ENCODE measurements at regions not wholly inside any gene's neighbourhood (a gene's known extent, or its start where the extent isn't known, plus 50 kb on each side); places are given as distances from the start of the nearest gene placed in this dataset.

DNA sequence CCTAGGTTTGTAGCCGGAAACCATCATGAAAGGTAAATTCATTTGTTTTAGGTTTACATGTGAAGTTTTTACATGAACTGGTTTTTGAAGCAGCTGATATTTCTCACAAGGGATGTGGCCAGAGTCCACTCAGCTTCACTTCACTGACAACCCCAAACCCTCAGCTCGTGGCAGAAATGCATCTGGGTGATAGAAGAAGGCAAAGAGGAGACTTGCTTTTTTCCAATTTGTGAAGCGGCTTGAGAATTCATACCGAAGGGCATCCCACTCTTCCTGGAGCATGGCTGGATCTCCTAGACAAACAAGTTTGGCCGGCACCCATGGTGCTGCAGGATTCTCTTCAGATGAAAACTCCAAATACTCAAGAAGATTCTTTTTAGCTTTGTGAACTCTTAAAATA lies 392.8 kb upstream of the CNR1 start:
- no peaks in the 10 kb centered on the region for H3K9me3 ChIP-seq (ENCODE audit: control insufficient read depth in 3 of 3, low read length in 3 of 3)
- no peak overlapping the region for H3K9ac ChIP-seq (ENCODE audit: low read depth in 1 of 3, low read length in 3 of 3)
- no peaks in the 10 kb centered on the region for H3K36me3 ChIP-seq (ENCODE audit: control insufficient read depth in 3 of 3, insufficient read depth in 3 of 3, low read length in 3 of 3)
- no peak overlapping the region for H3K27ac ChIP-seq (ENCODE audit: low read depth, low read length)
- H3K27me3 ChIP-seq (ENCODE audit: control insufficient read depth in 3 of 3, insufficient read depth in 3 of 3, low read length in 3 of 3) = no peaks in the 10 kb centered on the region
- H3K4me3 ChIP-seq (ENCODE audit: low read length in 3 of 3) = no peak overlapping the region
- no peaks in the 10 kb centered on the region for H3K4me1 ChIP-seq (ENCODE audit: control insufficient read depth in 3 of 3, insufficient read depth in 3 of 3, low read length in 3 of 3)

- Histone ChIP-seq H3K36me3 (ENCODE audit: control insufficient read depth in 3 of 3, insufficient read depth in 3 of 3, low read length in 3 of 3) (no peaks in the 10 kb centered on the region), H3K9me3 (ENCODE audit: control insufficient read depth in 3 of 3, low read length in 3 of 3) (no peaks in the 10 kb centered on the region), H3K9ac (ENCODE audit: low read depth in 1 of 3, low read length in 3 of 3) (no peak overlapping the region), H3K27ac (ENCODE audit: low read depth, low read length) (no peak overlapping the region), H3K27me3 (ENCODE audit: control insufficient read depth in 3 of 3, insufficient read depth in 3 of 3, low read length in 3 of 3) (no peaks in the 10 kb centered on the region), H3K4me3 (ENCODE audit: low read length in 3 of 3) (no peak overlapping the region), H3K4me1 (ENCODE audit: control insufficient read depth in 3 of 3, insufficient read depth in 3 of 3, low read length in 3 of 3) (no peaks in the 10 kb centered on the region)
Observed at GRCh38 chr6:88556663-88557062, 390.5 kb upstream of the CNR1 start.

GRCh38 chr6:88548891-88549505 lies 382.9 kb upstream of the CNR1 start:
- no peaks in the 10 kb centered on the region for H3K4me1 ChIP-seq (ENCODE audit: control insufficient read depth in 3 of 3, insufficient read depth in 3 of 3, low read length in 3 of 3)
- no peaks in the 10 kb centered on the region for H3K27me3 ChIP-seq (ENCODE audit: control insufficient read depth in 3 of 3, insufficient read depth in 3 of 3, low read length in 3 of 3)
- H3K36me3 ChIP-seq (ENCODE audit: control insufficient read depth in 3 of 3, insufficient read depth in 3 of 3, low read length in 3 of 3) = no peaks in the 10 kb centered on the region
- H3K27ac ChIP-seq (ENCODE audit: low read depth, low read length) = no peak overlapping the region
- no peak overlapping the region for H3K9ac ChIP-seq (ENCODE audit: low read depth in 1 of 3, low read length in 3 of 3)
- H3K9me3 ChIP-seq (ENCODE audit: control insufficient read depth in 3 of 3, low read length in 3 of 3) = no peaks in the 10 kb centered on the region
- no peak overlapping the region for H3K4me3 ChIP-seq (ENCODE audit: low read length in 3 of 3)

GRCh38 chr6:88547768-88548167 lies 381.6 kb upstream of the CNR1 start:
- no peak overlapping the region for H3K4me3 ChIP-seq (ENCODE audit: low read length in 3 of 3)
- H3K9me3 ChIP-seq (ENCODE audit: control insufficient read depth in 3 of 3, low read length in 3 of 3) = no peaks in the 10 kb centered on the region
- no peak overlapping the region for H3K9ac ChIP-seq (ENCODE audit: low read depth in 1 of 3, low read length in 3 of 3)
- no peaks in the 10 kb centered on the region for H3K36me3 ChIP-seq (ENCODE audit: control insufficient read depth in 3 of 3, insufficient read depth in 3 of 3, low read length in 3 of 3)
- H3K27me3 ChIP-seq (ENCODE audit: control insufficient read depth in 3 of 3, insufficient read depth in 3 of 3, low read length in 3 of 3) = no peaks in the 10 kb centered on the region
- H3K4me1 ChIP-seq (ENCODE audit: control insufficient read depth in 3 of 3, insufficient read depth in 3 of 3, low read length in 3 of 3) = no peaks in the 10 kb centered on the region
- no peak overlapping the region for H3K27ac ChIP-seq (ENCODE audit: low read depth, low read length)

DNA sequence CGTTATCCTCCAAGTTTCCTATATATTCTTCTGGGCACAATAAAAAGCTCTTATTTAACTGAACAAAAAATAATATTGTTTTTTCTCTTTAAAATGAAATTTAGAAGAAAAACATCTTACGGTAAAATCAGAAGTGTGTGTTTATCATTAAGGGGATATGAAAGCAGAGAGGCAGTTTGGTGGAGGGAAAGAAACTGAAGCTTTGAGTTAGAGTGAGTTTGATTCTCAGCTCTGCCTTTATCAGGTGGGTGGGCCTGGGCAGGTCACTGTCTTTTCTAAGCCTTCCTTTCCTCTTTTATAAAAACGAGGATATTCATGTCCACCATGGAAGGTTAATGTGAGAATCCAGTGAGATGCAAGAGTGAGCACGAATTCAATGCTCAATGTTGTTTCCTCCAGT lies 379.8 kb upstream of the CNR1 start:
- H3K36me3 ChIP-seq (ENCODE audit: control insufficient read depth in 3 of 3, insufficient read depth in 3 of 3, low read length in 3 of 3) = no peaks in the 10 kb centered on the region
- no peaks in the 10 kb centered on the region for H3K27me3 ChIP-seq (ENCODE audit: control insufficient read depth in 3 of 3, insufficient read depth in 3 of 3, low read length in 3 of 3)
- H3K4me1 ChIP-seq (ENCODE audit: control insufficient read depth in 3 of 3, insufficient read depth in 3 of 3, low read length in 3 of 3) = no peaks in the 10 kb centered on the region
- H3K9ac ChIP-seq (ENCODE audit: low read depth in 1 of 3, low read length in 3 of 3) = no peak overlapping the region
- H3K4me3 ChIP-seq (ENCODE audit: low read length in 3 of 3) = no peak overlapping the region
- H3K9me3 ChIP-seq (ENCODE audit: control insufficient read depth in 3 of 3, low read length in 3 of 3) = no peaks in the 10 kb centered on the region
- no peak overlapping the region for H3K27ac ChIP-seq (ENCODE audit: low read depth, low read length)

DNA sequence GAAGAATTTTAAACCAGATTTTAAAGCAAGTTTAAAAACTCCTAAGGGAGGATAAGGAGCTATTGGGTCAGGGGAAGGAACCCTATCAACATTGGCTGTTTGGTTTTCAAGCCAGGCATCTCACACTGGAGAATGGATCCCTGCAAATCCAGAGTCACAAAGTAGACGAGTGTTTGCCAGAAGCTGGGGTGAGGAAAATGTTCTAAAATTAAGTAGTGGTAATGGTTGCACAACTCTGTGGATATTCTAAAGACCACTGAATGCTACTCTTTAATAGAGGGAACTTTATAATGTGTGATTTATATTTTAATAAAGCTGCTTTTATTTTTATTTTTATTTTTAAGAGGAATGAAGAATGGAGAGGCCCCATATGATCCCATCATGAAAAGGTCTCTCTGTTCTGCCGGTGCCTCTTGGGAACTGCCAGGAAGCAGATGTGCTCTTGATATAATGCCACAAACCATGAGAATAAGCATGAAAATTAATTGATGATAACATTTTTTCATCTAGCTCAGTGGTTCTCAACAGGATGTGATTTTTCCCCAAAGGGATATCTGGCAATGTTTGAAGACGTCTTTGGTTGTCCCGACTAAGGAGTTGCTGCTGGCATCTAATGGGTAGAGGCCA lies 379.0 kb upstream of the CNR1 start:
- no peaks in the 10 kb centered on the region for H3K9me3 ChIP-seq (ENCODE audit: control insufficient read depth in 3 of 3, low read length in 3 of 3)
- H3K27ac ChIP-seq (ENCODE audit: low read depth, low read length) = no peak overlapping the region
- no peaks in the 10 kb centered on the region for H3K27me3 ChIP-seq (ENCODE audit: control insufficient read depth in 3 of 3, insufficient read depth in 3 of 3, low read length in 3 of 3)
- no peak overlapping the region for H3K4me3 ChIP-seq (ENCODE audit: low read length in 3 of 3)
- H3K9ac ChIP-seq (ENCODE audit: low read depth in 1 of 3, low read length in 3 of 3) = no peak overlapping the region
- no peaks in the 10 kb centered on the region for H3K36me3 ChIP-seq (ENCODE audit: control insufficient read depth in 3 of 3, insufficient read depth in 3 of 3, low read length in 3 of 3)
- no peaks in the 10 kb centered on the region for H3K4me1 ChIP-seq (ENCODE audit: control insufficient read depth in 3 of 3, insufficient read depth in 3 of 3, low read length in 3 of 3)

DNA sequence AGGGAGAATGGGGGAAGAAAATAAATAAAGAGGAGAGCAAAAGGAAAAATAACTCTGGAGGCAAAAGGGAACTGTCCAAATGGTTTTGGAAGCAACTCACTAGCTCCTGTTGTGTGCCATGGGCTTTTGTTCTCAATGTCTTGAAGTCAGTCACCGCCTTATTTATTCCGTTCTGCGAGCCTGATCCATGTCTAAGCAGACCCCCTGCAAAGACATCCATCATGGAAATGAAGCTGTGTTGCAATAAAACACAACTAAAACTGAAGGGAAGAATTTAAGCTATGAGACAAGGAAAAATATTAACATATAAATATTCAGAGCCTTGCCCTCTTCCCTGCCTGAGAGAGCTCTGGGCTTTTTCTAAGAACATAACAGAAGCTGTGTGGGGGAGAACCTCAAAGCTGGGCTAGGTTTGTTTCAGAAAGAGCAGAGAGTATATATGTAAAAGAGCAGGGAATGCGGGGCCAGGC lies 373.2 kb upstream of the CNR1 start:
- Histone ChIP-seq H3K4me3 (ENCODE audit: low read length in 3 of 3) (no peak overlapping the region), H3K9me3 (ENCODE audit: control insufficient read depth in 3 of 3, low read length in 3 of 3) (no peaks in the 10 kb centered on the region), H3K36me3 (ENCODE audit: control insufficient read depth in 3 of 3, insufficient read depth in 3 of 3, low read length in 3 of 3) (no peaks in the 10 kb centered on the region), H3K27ac (ENCODE audit: low read depth, low read length) (no peak overlapping the region), H3K27me3 (ENCODE audit: control insufficient read depth in 3 of 3, insufficient read depth in 3 of 3, low read length in 3 of 3) (peaks cover 0 to 2% (median 0%) of the 10 kb centered on the region in 3 donors), H3K9ac (ENCODE audit: low read depth in 1 of 3, low read length in 3 of 3) (no peak overlapping the region), H3K4me1 (ENCODE audit: control insufficient read depth in 3 of 3, insufficient read depth in 3 of 3, low read length in 3 of 3) (no peaks in the 10 kb centered on the region)

DNA sequence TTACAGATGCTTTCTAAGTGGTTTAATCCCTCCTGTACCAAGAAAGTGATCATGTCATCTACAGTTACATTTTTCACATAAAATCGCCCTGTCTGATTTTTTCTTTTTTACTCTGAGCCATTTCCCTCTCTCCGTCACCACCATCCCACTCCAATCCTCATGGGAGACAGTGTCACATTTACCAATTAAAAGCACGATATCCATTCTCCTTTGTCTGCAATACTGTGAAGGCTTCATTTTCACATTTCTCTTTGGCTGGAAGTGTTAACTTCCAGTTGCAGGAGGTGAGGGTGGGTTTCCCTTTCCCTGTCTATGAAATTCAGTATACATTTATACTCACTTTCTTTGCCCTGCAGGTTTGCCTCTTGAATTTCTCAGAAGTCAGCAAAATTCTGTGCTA lies 372.7 kb upstream of the CNR1 start:
- no peak overlapping the region for H3K27ac ChIP-seq (ENCODE audit: low read depth, low read length)
- no peak overlapping the region for H3K4me3 ChIP-seq (ENCODE audit: low read length in 3 of 3)
- H3K9ac ChIP-seq (ENCODE audit: low read depth in 1 of 3, low read length in 3 of 3) = no peak overlapping the region
- H3K4me1 ChIP-seq (ENCODE audit: control insufficient read depth in 3 of 3, insufficient read depth in 3 of 3, low read length in 3 of 3) = no peaks in the 10 kb centered on the region
- no peaks in the 10 kb centered on the region for H3K36me3 ChIP-seq (ENCODE audit: control insufficient read depth in 3 of 3, insufficient read depth in 3 of 3, low read length in 3 of 3)
- H3K27me3 ChIP-seq (ENCODE audit: control insufficient read depth in 3 of 3, insufficient read depth in 3 of 3, low read length in 3 of 3) = peaks cover 0 to 2% (median 0%) of the 10 kb centered on the region in 3 donors
- no peaks in the 10 kb centered on the region for H3K9me3 ChIP-seq (ENCODE audit: control insufficient read depth in 3 of 3, low read length in 3 of 3)

GRCh38 chr6:88538130-88538706 lies 372.1 kb upstream of the CNR1 start:
- H3K27ac ChIP-seq (ENCODE audit: low read depth, low read length) = no peak overlapping the region
- H3K4me1 ChIP-seq (ENCODE audit: control insufficient read depth in 3 of 3, insufficient read depth in 3 of 3, low read length in 3 of 3) = no peaks in the 10 kb centered on the region
- H3K36me3 ChIP-seq (ENCODE audit: control insufficient read depth in 3 of 3, insufficient read depth in 3 of 3, low read length in 3 of 3) = no peaks in the 10 kb centered on the region
- no peak overlapping the region for H3K4me3 ChIP-seq (ENCODE audit: low read length in 3 of 3)
- H3K9me3 ChIP-seq (ENCODE audit: control insufficient read depth in 3 of 3, low read length in 3 of 3) = no peaks in the 10 kb centered on the region
- peaks cover 0 to 2% (median 0%) of the 10 kb centered on the region in 3 donors for H3K27me3 ChIP-seq (ENCODE audit: control insufficient read depth in 3 of 3, insufficient read depth in 3 of 3, low read length in 3 of 3)
- H3K9ac ChIP-seq (ENCODE audit: low read depth in 1 of 3, low read length in 3 of 3) = no peak overlapping the region

DNA sequence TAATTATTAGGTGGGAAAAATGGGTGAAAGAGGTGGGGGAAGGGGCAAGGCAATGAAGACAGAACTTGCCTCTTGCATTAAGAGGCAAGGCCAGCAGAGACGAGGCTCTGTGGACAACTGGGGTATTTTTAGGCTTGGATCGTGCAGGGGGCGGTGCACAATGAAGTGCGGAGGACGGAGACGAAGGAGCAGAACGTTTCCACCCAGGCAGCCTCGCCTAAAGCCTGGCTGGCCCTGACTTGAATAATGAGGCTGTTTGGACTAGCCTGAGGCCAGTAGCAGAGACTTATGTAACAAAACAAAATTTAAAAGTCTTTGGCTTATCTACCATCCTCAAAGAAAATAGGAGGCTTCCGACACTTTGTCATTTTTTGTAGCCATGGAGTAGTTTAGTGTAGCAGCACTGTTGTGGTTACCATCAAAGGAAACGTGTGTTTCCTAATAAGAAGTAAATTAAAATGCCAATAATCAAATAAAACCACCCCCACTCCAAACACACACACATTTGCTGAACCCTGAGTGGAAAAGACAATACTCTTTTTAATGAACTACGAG lies 370.0 kb upstream of the CNR1 start:
- Histone ChIP-seq H3K4me3 (ENCODE audit: low read length in 3 of 3) (no peak overlapping the region), H3K4me1 (ENCODE audit: control insufficient read depth in 3 of 3, insufficient read depth in 3 of 3, low read length in 3 of 3) (no peaks in the 10 kb centered on the region), H3K9ac (ENCODE audit: low read depth in 1 of 3, low read length in 3 of 3) (no peak overlapping the region), H3K27me3 (ENCODE audit: control insufficient read depth in 3 of 3, insufficient read depth in 3 of 3, low read length in 3 of 3) (peaks cover 0 to 2% (median 0%) of the 10 kb centered on the region in 3 donors), H3K9me3 (ENCODE audit: control insufficient read depth in 3 of 3, low read length in 3 of 3) (no peaks in the 10 kb centered on the region), H3K36me3 (ENCODE audit: control insufficient read depth in 3 of 3, insufficient read depth in 3 of 3, low read length in 3 of 3) (no peaks in the 10 kb centered on the region), H3K27ac (ENCODE audit: low read depth, low read length) (no peak overlapping the region)
